HG02610 (cell line): ENCODE measurements at regions not wholly inside any gene's neighbourhood (a gene's known extent, or its start where the extent isn't known, plus 50 kb on each side); places are given as distances from the start of the nearest gene placed in this dataset.

Source experiments
- ATAC-seq: cut with Tn5 transposase; IDR thresholded peaks from one replicate; pipeline ENCODE4 v1.9.1; 2021; ENCODE audit warnings: mild to moderate bottlenecking, moderate library complexity; ENCODE audit not compliant: unreplicated experiment

- no peak for ATAC-seq
Observed at GRCh38 chr1:62981434-62981833, 197.5 kb downstream of the ATG4C start.

- no peak for ATAC-seq
Observed at GRCh38 chr1:62988867-62989266, 204.9 kb downstream of the ATG4C start.

DNA sequence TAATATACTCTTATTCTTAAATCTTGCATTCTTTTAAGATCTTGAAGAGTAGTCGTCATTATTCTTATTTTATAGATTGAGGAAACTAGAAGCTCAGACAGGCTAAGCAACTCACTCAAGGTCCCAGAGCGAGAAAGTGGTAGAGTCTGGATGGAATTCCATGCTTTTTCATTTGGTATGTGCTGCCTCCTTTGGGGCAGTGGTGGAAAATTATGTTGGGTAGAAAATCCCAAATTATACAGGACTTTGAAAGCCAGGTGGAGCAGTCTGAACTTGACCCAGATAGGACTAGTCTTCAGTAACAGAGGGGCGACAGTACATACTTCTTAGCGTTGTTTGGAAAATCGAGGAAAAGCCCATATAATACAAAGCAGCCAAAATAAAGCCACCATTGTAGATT lies 205.6 kb downstream of the ATG4C start:
- no peak for ATAC-seq

- no peak for ATAC-seq
Observed at GRCh38 chr1:62991152-62991551, 207.2 kb downstream of the ATG4C start.

GRCh38 chr1:62993844-62994243 lies 209.9 kb downstream of the ATG4C start:
- no peak for ATAC-seq

- ATAC-seq = no peak
Observed at GRCh38 chr1:62995173-62995572, 211.2 kb downstream of the ATG4C start.

- no peak for ATAC-seq
Observed at GRCh38 chr1:62997884-62998283, 214.0 kb downstream of the ATG4C start.

DNA sequence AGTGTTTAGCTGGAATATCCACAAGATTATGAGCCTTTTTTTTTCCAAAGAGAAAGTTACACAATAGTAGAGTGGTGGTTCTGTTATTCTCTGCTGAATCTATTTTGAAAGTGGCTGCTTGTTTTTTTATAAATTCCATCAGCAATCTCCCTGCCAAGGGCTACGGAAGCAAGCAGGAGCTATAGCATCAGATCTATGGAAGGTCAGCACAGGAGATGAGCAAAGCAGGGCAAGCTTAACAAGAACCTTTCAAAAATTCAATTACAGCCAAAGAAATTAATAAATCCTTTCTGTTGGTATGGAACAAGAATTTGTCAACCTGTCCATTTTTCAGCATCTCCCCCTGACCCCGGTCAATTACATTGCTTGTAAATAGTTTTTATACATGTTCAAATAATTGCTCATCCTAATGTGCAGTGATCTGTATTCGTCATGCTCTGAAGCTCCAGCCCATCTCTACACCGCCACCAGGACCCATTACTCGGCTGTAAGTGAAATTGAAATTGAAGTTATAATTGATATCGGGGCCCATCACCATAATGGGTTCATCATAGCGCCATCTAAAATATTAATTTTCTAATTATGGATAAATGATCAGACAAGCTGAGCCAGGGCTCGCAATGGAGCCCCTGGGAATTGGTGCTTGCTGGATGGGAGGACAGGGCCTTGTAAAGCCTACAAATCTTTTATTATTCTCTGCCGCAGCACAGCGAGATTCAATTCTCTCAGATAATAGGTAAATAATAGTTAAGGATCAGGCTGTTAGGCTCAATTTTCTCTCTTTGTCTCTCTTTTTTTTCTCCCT lies 215.1 kb downstream of the ATG4C start:
- ATAC-seq = no peak

- ATAC-seq = no peak
Observed at GRCh38 chr1:63000508-63000907, 216.6 kb downstream of the ATG4C start.

DNA sequence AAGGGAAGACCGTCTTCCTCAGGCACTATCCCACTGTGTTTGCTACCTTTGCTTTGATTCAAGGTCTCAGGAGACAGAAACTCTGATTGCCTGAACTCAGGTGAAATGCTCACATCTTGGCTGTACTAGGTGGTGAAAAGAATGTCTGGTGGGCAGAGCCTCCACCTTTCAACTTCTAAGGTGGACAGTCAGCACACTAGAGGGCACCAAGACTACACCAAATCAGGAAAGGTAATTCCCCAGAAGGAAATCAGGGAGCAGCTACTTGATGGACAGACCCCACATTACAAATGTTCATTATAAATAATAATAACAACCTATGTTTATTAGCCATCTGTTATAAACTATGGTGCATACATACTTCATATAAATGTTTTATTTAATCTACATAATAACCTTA lies 220.9 kb downstream of the ATG4C start:
- no peak for ATAC-seq

- no peak for ATAC-seq
Observed at GRCh38 chr1:63005812-63006211, 221.9 kb downstream of the ATG4C start.

GRCh38 chr1:63009421-63009820 lies 225.5 kb downstream of the ATG4C start:
- no peak for ATAC-seq

DNA sequence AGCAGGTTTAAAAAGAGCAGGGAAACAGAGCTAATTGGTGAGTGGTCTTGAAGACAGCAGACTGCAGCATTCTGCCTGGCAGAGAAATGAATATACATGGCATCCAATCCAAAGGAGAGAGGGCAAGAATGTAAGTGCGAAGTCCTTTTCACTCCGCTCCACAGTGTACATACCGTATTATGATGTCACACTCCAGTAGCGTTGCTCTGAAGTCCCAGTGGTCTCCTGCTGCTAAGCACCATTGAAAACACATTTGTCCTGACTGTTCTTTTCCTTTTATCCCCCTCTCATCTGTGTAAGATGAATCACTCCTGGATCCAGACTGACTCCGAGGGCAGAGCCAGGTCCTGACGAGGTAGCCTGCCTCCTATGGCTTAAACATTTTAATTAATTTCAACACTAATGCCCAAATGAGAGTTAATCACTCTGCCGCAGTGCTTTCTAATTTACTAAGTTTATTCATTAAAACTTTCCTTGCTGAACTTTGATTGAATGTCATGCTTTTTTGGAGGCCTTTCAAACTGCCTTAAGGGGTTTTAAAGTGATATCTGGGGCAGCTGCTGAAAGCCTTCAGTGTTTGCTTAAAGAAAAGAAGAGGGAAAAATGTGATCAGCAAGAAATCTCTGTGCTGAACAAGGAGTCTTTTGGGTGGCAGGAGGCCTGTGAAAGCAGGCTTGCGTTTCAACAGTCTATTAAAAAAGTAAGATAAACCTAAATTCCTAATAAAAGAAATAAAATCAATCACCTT lies 227.2 kb downstream of the ATG4C start:
- ATAC-seq = no peak

DNA sequence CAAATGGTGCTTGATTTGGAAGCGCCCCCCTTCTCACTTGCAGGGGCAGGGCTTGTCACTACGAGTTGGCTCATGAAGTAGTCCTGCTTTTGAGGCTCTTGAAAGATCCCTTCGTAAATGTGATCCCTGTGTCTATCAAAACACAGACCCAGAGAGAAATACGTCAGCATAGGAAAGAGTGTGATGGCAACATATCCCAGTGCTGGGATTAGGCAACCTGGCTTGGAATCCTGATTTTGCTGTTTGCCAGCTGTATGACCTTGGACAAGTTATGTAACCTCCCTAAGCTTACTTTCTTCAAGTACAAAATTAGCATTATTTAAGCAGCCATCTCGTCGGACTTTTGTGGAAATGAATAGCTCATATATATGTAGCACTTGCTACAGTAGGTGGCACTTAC lies 228.4 kb downstream of the ATG4C start:
- ATAC-seq = no peak

DNA sequence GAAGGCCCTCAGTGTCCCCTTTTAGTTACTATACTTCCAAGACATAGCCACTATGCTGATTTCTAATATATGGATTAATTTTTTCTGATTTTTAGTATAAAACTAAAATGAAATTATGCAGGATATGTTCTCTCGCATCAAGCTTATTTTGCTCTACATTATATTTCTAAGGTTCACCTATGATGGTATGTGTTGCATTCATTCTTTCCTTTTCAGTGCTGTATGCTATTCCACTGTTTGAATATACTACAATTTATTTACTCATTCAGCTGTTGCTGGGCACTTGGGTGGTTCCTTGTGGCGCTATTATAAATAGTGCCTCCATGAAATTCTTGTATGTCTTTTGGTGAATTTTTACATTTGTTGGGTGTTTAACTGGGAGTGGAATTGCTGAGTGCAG lies 230.3 kb downstream of the ATG4C start:
- no peak for ATAC-seq

DNA sequence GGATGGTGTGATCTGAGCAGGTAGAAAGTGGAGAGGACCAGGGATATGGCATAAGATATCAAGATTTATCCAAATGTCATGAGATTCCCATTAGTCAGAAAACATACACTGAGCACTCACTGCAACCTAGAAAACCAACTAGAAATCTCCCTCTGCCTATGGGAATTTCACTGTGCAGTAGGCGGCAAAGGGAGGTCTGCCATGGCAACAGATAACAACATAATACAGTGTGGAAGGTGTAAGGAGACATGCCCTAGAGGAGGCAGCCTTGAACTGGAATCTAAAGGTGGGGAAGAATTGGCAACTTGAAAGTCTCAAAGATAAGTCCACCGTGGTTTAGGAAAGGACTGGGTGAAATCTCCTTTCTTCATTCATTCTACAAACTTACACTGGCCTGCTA lies 238.4 kb downstream of the ATG4C start:
- no peak for ATAC-seq

- ATAC-seq = no peak
Observed at GRCh38 chr1:63023171-63023570, 239.2 kb downstream of the ATG4C start.

- ATAC-seq = no peak
Observed at GRCh38 chr1:63023637-63024036, 239.7 kb downstream of the ATG4C start.

GRCh38 chr1:63024132-63024531 lies 240.2 kb downstream of the ATG4C start:
- ATAC-seq = no peak

DNA sequence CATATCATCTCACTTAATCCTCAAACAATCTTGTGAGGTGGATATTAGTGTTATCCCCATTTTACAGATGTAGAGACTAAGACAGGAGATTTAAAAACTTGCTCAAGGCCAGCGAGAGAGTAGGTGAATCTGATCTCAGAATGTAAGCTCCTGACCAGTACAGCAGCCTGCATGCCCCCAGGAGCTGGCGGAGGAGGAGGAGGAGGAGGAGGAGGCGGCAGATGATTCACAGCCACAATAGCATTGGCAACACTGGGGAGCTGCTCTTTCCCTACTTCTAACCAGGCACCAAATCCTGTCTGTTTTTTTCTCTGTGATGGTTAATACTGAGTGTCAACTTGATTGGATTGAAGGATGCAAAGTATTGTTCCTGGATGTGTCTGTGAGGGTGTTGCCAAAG lies 243.2 kb downstream of the ATG4C start:
- ATAC-seq = no peak

- ATAC-seq = no peak
Observed at GRCh38 chr1:63032171-63032570, 248.2 kb downstream of the ATG4C start.

GRCh38 chr1:63033211-63033610 lies 249.3 kb downstream of the ATG4C start:
- ATAC-seq = no peak
